Stimulated activated effector memory CD8-positive, alpha-beta T cell treated with anti-CD3 and anti-CD28 coated beads, Interleukin-12 subunit alpha, Interleukin-12 subunit beta, amount 100 ng/mL, for 72 hours (primary cell): ENCODE measurements at regions not wholly inside any gene's neighbourhood (a gene's known extent, or its start where the extent isn't known, plus 50 kb on each side); places are given as distances from the start of the nearest gene placed in this dataset.

ENCODE experiments used
- ATAC-seq: fragments of 150-1000 bp; cut with Tn5 transposase; 2 replicates; pipeline ENCODE4 v1.10.0; 2021
- DNase-seq, 2 donors: peaks; one replicate each; pipeline ENCODE4 v3.0.0; 2021 to 2022; ENCODE audit warnings: low spot score in 2 of 2
- H3K27ac Mint-ChIP-seq: one replicate; pipeline ENCODE4 v1.8.0; 2022; ENCODE audit warnings: mild to moderate bottlenecking, mixed read lengths
- H3K36me3 Mint-ChIP-seq: one replicate; pipeline ENCODE4 v1.8.0; 2022; ENCODE audit warnings: mild to moderate bottlenecking, mixed read lengths
- H3K4me1 Mint-ChIP-seq: one replicate; pipeline ENCODE4 v1.8.0; 2022; ENCODE audit warnings: mixed read lengths
- H3K4me3 Mint-ChIP-seq: one replicate; pipeline ENCODE4 v1.8.0; 2022; ENCODE audit warnings: mild to moderate bottlenecking, mixed read lengths
- H3K9me3 Mint-ChIP-seq: one replicate; pipeline ENCODE4 v1.8.0; 2022; ENCODE audit warnings: mixed read lengths

- ATAC-seq (no peak), DNase-seq (no peak)
- Mint-ChIP-seq H3K36me3 (no peaks in the 10 kb centered on the region), H3K27ac (no peak overlapping the region), H3K4me1 (no peaks in the 10 kb centered on the region), H3K4me3 (no peak overlapping the region), H3K9me3 (peaks cover 5% of the 10 kb centered on the region)
Observed at GRCh38 chr3:65083240-65083639, 395.4 kb upstream of the ADAMTS9 start.

- Mint-ChIP-seq H3K4me1 (no peaks in the 10 kb centered on the region), H3K27ac (no peak overlapping the region)
Observed at GRCh38 chr3:65081536-65081935, 393.7 kb upstream of the ADAMTS9 start.

GRCh38 chr3:65080432-65080831, 392.6 kb upstream of the ADAMTS9 start:
- no peak for DNase-seq
- Mint-ChIP-seq H3K4me1 (no peaks in the 10 kb centered on the region), H3K27ac (no peak overlapping the region), H3K9me3 (peaks cover 7% of the 10 kb centered on the region), H3K4me3 (no peak overlapping the region), H3K36me3 (no peaks in the 10 kb centered on the region)
- ATAC-seq: no peak

More at GRCh38 chr3:65081536-65081935, 393.7 kb upstream of the ADAMTS9 start:
- ATAC-seq (no peak), DNase-seq (no peak)
- H3K36me3 Mint-ChIP-seq: no peaks in the 10 kb centered on the region
- H3K9me3 Mint-ChIP-seq: peaks cover 7% of the 10 kb centered on the region
- no peak overlapping the region for H3K4me3 Mint-ChIP-seq

GRCh38 chr3:65079560-65079959, 391.8 kb upstream of the ADAMTS9 start:
- H3K27ac Mint-ChIP-seq: no peak overlapping the region
- H3K4me1 Mint-ChIP-seq: no peaks in the 10 kb centered on the region
- ATAC-seq (no peak), DNase-seq (no peak)
- peaks cover 7% of the 10 kb centered on the region for H3K9me3 Mint-ChIP-seq
- H3K36me3 Mint-ChIP-seq: no peaks in the 10 kb centered on the region
- no peak overlapping the region for H3K4me3 Mint-ChIP-seq

GRCh38 chr3:65078748-65079147, 390.9 kb upstream of the ADAMTS9 start:
- DNase-seq: no peak
- Mint-ChIP-seq H3K36me3 (no peaks in the 10 kb centered on the region), H3K27ac (no peak overlapping the region), H3K9me3 (peaks cover 12% of the 10 kb centered on the region), H3K4me1 (no peaks in the 10 kb centered on the region), H3K4me3 (no peak overlapping the region)
- no peak for ATAC-seq

- Mint-ChIP-seq H3K27ac (no peak overlapping the region), H3K4me3 (no peak overlapping the region), H3K4me1 (no peaks in the 10 kb centered on the region), H3K9me3 (peaks cover 10% of the 10 kb centered on the region), H3K36me3 (no peaks in the 10 kb centered on the region)
- DNase-seq (no peak), ATAC-seq (no peak)
Observed at GRCh38 chr3:65077124-65077523, 389.3 kb upstream of the ADAMTS9 start.

- no peak overlapping the region for H3K27ac Mint-ChIP-seq
- no peak for ATAC-seq
Observed at GRCh38 chr3:65070968-65071367, 383.2 kb upstream of the ADAMTS9 start.

GRCh38 chr3:65060904-65061303, 373.1 kb upstream of the ADAMTS9 start:
- Mint-ChIP-seq H3K4me1 (no peaks in the 10 kb centered on the region), H3K9me3 (peaks cover 10% of the 10 kb centered on the region), H3K36me3 (no peaks in the 10 kb centered on the region), H3K4me3 (no peak overlapping the region), H3K27ac (no peak overlapping the region)
- DNase-seq: no peak
- ATAC-seq: no peak

More at GRCh38 chr3:65070968-65071367, 383.2 kb upstream of the ADAMTS9 start:
- DNase-seq: no peak
- Mint-ChIP-seq H3K9me3 (peaks cover 11% of the 10 kb centered on the region), H3K4me3 (no peak overlapping the region), H3K4me1 (no peaks in the 10 kb centered on the region), H3K36me3 (no peaks in the 10 kb centered on the region)

- Mint-ChIP-seq H3K4me1 (no peaks in the 10 kb centered on the region), H3K4me3 (no peak overlapping the region), H3K27ac (no peak overlapping the region), H3K36me3 (no peaks in the 10 kb centered on the region), H3K9me3 (peaks cover 20% of the 10 kb centered on the region)
- DNase-seq (no peak), ATAC-seq (no peak)
Observed at GRCh38 chr3:65052101-65052500, 364.3 kb upstream of the ADAMTS9 start.

- no peaks in the 10 kb centered on the region for H3K4me1 Mint-ChIP-seq
Observed at GRCh38 chr3:65048151-65048550, 360.4 kb upstream of the ADAMTS9 start.

GRCh38 chr3:65045138-65045537, 357.3 kb upstream of the ADAMTS9 start:
- ATAC-seq: no peak
- H3K36me3 Mint-ChIP-seq: no peaks in the 10 kb centered on the region
- no peak for DNase-seq
- H3K4me3 Mint-ChIP-seq: no peak overlapping the region
- no peaks in the 10 kb centered on the region for H3K4me1 Mint-ChIP-seq
- H3K9me3 Mint-ChIP-seq: peaks cover 16% of the 10 kb centered on the region
- no peak overlapping the region for H3K27ac Mint-ChIP-seq

More at GRCh38 chr3:65048151-65048550, 360.4 kb upstream of the ADAMTS9 start:
- Mint-ChIP-seq H3K36me3 (no peaks in the 10 kb centered on the region), H3K9me3 (peaks cover 14% of the 10 kb centered on the region), H3K27ac (no peak overlapping the region), H3K4me3 (no peak overlapping the region)
- DNase-seq: no peak
- no peak for ATAC-seq

GRCh38 chr3:65044401-65044800, 356.6 kb upstream of the ADAMTS9 start:
- no peak overlapping the region for H3K4me3 Mint-ChIP-seq
- H3K9me3 Mint-ChIP-seq: peaks cover 15% of the 10 kb centered on the region
- ATAC-seq (no peak), DNase-seq (no peak)
- H3K4me1 Mint-ChIP-seq: no peaks in the 10 kb centered on the region
- H3K27ac Mint-ChIP-seq: no peak overlapping the region
- H3K36me3 Mint-ChIP-seq: no peaks in the 10 kb centered on the region

- no peak for ATAC-seq
- no peak for DNase-seq
- no peaks in the 10 kb centered on the region for H3K4me1 Mint-ChIP-seq
- no peak overlapping the region for H3K4me3 Mint-ChIP-seq
- H3K27ac Mint-ChIP-seq: no peak overlapping the region
- no peaks in the 10 kb centered on the region for H3K36me3 Mint-ChIP-seq
- H3K9me3 Mint-ChIP-seq: peaks cover 9% of the 10 kb centered on the region
Observed at GRCh38 chr3:65042675-65043074, 354.9 kb upstream of the ADAMTS9 start.

GRCh38 chr3:65039754-65040210, 352.0 kb upstream of the ADAMTS9 start:
- Mint-ChIP-seq H3K36me3 (no peaks in the 10 kb centered on the region), H3K27ac (no peak overlapping the region), H3K9me3 (peaks cover 11% of the 10 kb centered on the region), H3K4me1 (no peaks in the 10 kb centered on the region), H3K4me3 (no peak overlapping the region)
- DNase-seq (no peak), ATAC-seq (no peak)

- Mint-ChIP-seq H3K9me3 (peaks cover 8% of the 10 kb centered on the region), H3K36me3 (no peaks in the 10 kb centered on the region)
- no peak for DNase-seq
Observed at GRCh38 chr3:65037861-65038260, 350.1 kb upstream of the ADAMTS9 start.

GRCh38 chr3:65035246-65035645, 347.4 kb upstream of the ADAMTS9 start:
- no peaks in the 10 kb centered on the region for H3K36me3 Mint-ChIP-seq
- DNase-seq: no peak
- no peaks in the 10 kb centered on the region for H3K4me1 Mint-ChIP-seq
- no peak overlapping the region for H3K27ac Mint-ChIP-seq
- no peak overlapping the region for H3K4me3 Mint-ChIP-seq
- peaks cover 12% of the 10 kb centered on the region for H3K9me3 Mint-ChIP-seq
- ATAC-seq: no peak

More at GRCh38 chr3:65037861-65038260, 350.1 kb upstream of the ADAMTS9 start:
- no peaks in the 10 kb centered on the region for H3K4me1 Mint-ChIP-seq
- ATAC-seq: no peak
- H3K4me3 Mint-ChIP-seq: no peak overlapping the region
- H3K27ac Mint-ChIP-seq: no peak overlapping the region

GRCh38 chr3:65033576-65033975, 345.8 kb upstream of the ADAMTS9 start:
- H3K4me3 Mint-ChIP-seq: no peak overlapping the region
- ATAC-seq (no peak), DNase-seq (no peak)
- H3K27ac Mint-ChIP-seq: no peak overlapping the region
- no peaks in the 10 kb centered on the region for H3K36me3 Mint-ChIP-seq
- H3K9me3 Mint-ChIP-seq: peaks cover 14% of the 10 kb centered on the region
- H3K4me1 Mint-ChIP-seq: no peaks in the 10 kb centered on the region
